GM23248 (cell line): ENCODE measurements at regions not wholly inside any gene's neighbourhood (a gene's known extent, or its start where the extent isn't known, plus 50 kb on each side); places are given as distances from the start of the nearest gene placed in this dataset.
A peak's percentile ranks its signal among the peaks of the same experiment; 100 is the strongest.
"Not testable (repeated sequence)": the region's sequence is repeated elsewhere in the genome, so short reads cannot be mapped to it uniquely, and the experiment has no call there.

ENCODE experiments used
- DNase-seq: peaks from one replicate; pipeline ENCODE4 v3.0.0-alpha.2; 2015
- H2AFZ ChIP-seq: fragments of 200-600 bp; sonication (generic); 2 replicates; pipeline ENCODE4 v1.6.1; 2016; ENCODE audit warnings: antibody characterized with exemption
- H3F3A ChIP-seq: fragments of 200-600 bp; sonication (generic); 2 replicates; pipeline ENCODE4 v1.6.1; 2016; ENCODE audit warnings: mild to moderate bottlenecking, antibody characterized with exemption, mixed run types; ENCODE audit not compliant: insufficient read depth
- H3K27ac ChIP-seq: fragments of 200-600 bp; sonication (generic); 2 replicates; pipeline ENCODE4 v1.5.1; 2016; ENCODE audit warnings: mild to moderate bottlenecking
- H3K27me3 ChIP-seq: fragments of 200-600 bp; sonication (generic); replicated peaks from 2 replicates; pipeline ENCODE4 v1.6.1; 2016; ENCODE audit warnings: mild to moderate bottlenecking; ENCODE audit not compliant: insufficient read depth
- H3K36me3 ChIP-seq: fragments of 200-600 bp; sonication (generic); 2 replicates; pipeline ENCODE4 v1.6.1; 2016; ENCODE audit warnings: low read depth, mild to moderate bottlenecking
- H3K4me1 ChIP-seq: fragments of 200-600 bp; sonication (generic); 2 replicates; pipeline ENCODE4 v1.6.1; 2016; ENCODE audit warnings: mild to moderate bottlenecking; ENCODE audit not compliant: insufficient read depth
- H3K4me2 ChIP-seq: fragments of 200-600 bp; sonication (generic); one replicate; pipeline ENCODE4 v1.6.1; 2016; ENCODE audit warnings: mild to moderate bottlenecking; ENCODE audit not compliant: unreplicated experiment
- H3K4me3 ChIP-seq: fragments of 200-600 bp; sonication (generic); 2 replicates; pipeline ENCODE4 v1.5.1; 2016; ENCODE audit warnings: mild to moderate bottlenecking
- H3K79me2 ChIP-seq: fragments of 200-600 bp; sonication (generic); 2 replicates; pipeline ENCODE4 v1.6.1; 2016; ENCODE audit warnings: mild to moderate bottlenecking; ENCODE audit not compliant: insufficient read depth
- H3K9ac ChIP-seq: fragments of 200-600 bp; sonication (generic); 2 replicates; pipeline ENCODE4 v1.6.1; 2016; ENCODE audit warnings: mild to moderate bottlenecking
- H3K9me2 ChIP-seq: fragments of 200-600 bp; sonication (generic); 2 replicates; pipeline ENCODE4 v1.6.1; 2016; ENCODE audit warnings: mixed run types, mild to moderate bottlenecking, moderate library complexity; ENCODE audit not compliant: insufficient read depth
- H3K9me3 ChIP-seq: fragments of 200-600 bp; sonication (generic); one replicate; pipeline ENCODE4 v1.6.1; 2017; ENCODE audit warnings: low read depth
- H4K20me1 ChIP-seq: fragments of 200-600 bp; sonication (generic); 2 replicates; pipeline ENCODE4 v1.6.0; 2016; ENCODE audit not compliant: insufficient read depth
- EZH2 ChIP-seq: fragments of 200-600 bp; sonication (generic); IDR thresholded peaks from 2 replicates; pipeline ENCODE4 v1.6.1; 2018; ENCODE audit warnings: antibody characterized with exemption, mild to moderate bottlenecking; ENCODE audit not compliant: insufficient read depth, poor library complexity, severe bottlenecking
- EZH2phosphoT487 ChIP-seq: fragments of 200-600 bp; sonication (generic); IDR thresholded peaks from 2 replicates; pipeline ENCODE4 v1.6.1; 2018; ENCODE audit warnings: antibody characterized with exemption, moderate library complexity, mild to moderate bottlenecking, low read depth; ENCODE audit not compliant: insufficient read depth
- WGBS, 2 experiments: methylation state at CpG; one replicate each; pipeline ENCODE4 v1.1.6; 2015 to 2017; ENCODE audit warnings: low lambda C conversion rate in 2 of 2, low coverage in 1 of 2; ENCODE audit errors: missing lambda C conversion rate in 2 of 2; 5-methylcytosine and 5-hydroxymethylcytosine counted together
- in situ Hi-C: fragments of 300-500 bp; cut with MboI; formaldehyde crosslinking; loops from 2 replicates; pipeline ENCODE4 v1.15.0; 2020

DNA sequence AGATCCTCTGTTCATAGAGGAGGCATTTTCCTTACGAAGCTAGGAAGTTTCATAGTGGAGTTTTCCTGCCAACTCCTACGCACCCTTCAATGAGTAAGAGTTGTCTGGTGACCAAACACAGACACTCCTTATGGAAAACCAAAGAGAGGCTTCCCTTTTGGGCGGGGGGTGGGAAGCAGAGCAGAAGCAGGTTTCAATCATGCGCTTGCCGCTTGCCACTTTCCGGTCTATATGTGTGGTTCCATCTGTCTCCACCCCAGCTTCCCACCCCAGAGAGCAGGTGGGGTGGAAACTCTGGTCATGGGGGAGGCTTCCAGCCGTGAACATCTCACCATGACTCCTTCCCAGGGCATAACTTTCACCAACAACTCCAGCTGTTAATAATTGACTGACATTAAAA lies 68.8 kb upstream of the GRB10 start:
- TF ChIP-seq EZH2 (no peak), EZH2phosphoT487 (no peak)
- DNase-seq, result peak; percentile 79
- 0 out of 2 replicates have a peak overlapping the region, but pooled peaks have one; percentile 14 for H3K27ac ChIP-seq
- H3K9me3 ChIP-seq, result no peaks in the 10 kb centered on the region
- no peaks in the 10 kb centered on the region for H3K79me2 ChIP-seq
- H3K9me2 ChIP-seq, result no peaks in the 10 kb centered on the region
- H3K36me3 ChIP-seq, result no peaks in the 10 kb centered on the region
- no peaks in the 10 kb centered on the region for H3F3A ChIP-seq
- in situ Hi-C loops, result no loop called here
- H3K4me1 ChIP-seq, result peaks cover 11% of the 10 kb centered on the region
- H4K20me1 ChIP-seq, result no peaks in the 10 kb centered on the region
- no peak overlapping the region for H2AFZ ChIP-seq
- 29 to 34% methylated on average over 7 of the region's 7 CpGs for WGBS, 2 experiments
- H3K9ac ChIP-seq, result no peak overlapping the region
- peak overlapping the region; percentile 56 for H3K4me2 ChIP-seq
- no peaks in the 10 kb centered on the region for H3K27me3 ChIP-seq
- H3K4me3 ChIP-seq, result no peak overlapping the region

DNA sequence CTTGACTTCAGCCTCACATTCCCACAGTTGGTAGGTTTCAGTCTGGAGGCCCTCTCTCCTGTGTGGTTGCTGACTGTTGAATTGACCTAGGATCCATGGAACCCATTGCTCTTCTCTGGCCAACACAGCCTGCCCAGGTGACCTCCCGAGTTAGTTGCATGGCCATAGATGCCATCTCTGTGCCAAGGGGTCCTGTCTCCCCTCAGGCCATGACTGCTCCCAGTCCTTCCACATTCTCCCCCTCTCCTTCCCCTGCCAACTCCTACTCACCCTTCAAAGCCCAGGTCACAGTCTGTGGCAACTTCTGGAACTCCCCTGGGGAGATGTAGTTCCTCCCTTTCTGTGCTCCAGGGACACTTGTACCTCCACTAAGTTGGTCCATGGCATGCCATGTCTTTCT lies 67.3 kb upstream of the GRB10 start:
- H3F3A ChIP-seq, result no peaks in the 10 kb centered on the region
- in situ Hi-C loops, result no loop called here
- H3K9me3 ChIP-seq, result no peaks in the 10 kb centered on the region
- H3K79me2 ChIP-seq, result no peaks in the 10 kb centered on the region
- no peak overlapping the region for H3K4me3 ChIP-seq
- no peak for TF ChIP-seq EZH2phosphoT487
- no peak for TF ChIP-seq EZH2
- H3K27me3 ChIP-seq, result no peaks in the 10 kb centered on the region
- peaks cover 11% of the 10 kb centered on the region for H3K4me1 ChIP-seq
- H3K9me2 ChIP-seq, result no peaks in the 10 kb centered on the region
- no peak overlapping the region for H2AFZ ChIP-seq
- H4K20me1 ChIP-seq, result no peaks in the 10 kb centered on the region
- no peak overlapping the region for H3K4me2 ChIP-seq
- no peaks in the 10 kb centered on the region for H3K36me3 ChIP-seq
- no peak overlapping the region for H3K9ac ChIP-seq
- 53 to 67% methylated on average over 1 of the region's 1 CpG for WGBS, 2 experiments
- no peak overlapping the region for H3K27ac ChIP-seq
- DNase-seq, result no peak

DNA sequence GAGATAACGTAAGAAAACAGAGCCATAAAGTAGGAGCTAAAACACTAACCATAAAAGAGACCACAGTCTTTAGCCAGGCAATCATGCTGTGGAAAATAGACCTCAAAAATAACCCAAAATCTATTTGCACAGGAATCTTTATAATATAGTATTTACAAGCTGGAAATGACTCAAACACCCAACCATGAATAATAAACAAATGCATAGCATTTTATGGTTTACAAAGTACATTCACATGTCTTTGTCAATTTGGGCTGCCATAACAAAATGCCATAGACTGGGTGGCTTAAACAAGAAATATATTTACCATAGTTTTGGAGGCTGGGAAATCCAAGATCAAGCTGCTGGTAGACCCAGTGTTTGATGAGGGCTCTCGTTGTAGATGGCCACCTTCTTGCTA lies 65.5 kb upstream of the GRB10 start:
- in situ Hi-C loops, result no loop called here
- Histone ChIP-seq H3K4me2 (no peak overlapping the region), H3K36me3 (no peaks in the 10 kb centered on the region), H3K9me2 (no peaks in the 10 kb centered on the region), H3K9ac (no peak overlapping the region), H3K79me2 (no peaks in the 10 kb centered on the region), H3F3A (no peaks in the 10 kb centered on the region), H4K20me1 (no peaks in the 10 kb centered on the region), H3K9me3 (no peaks in the 10 kb centered on the region), H3K27me3 (no peaks in the 10 kb centered on the region), H3K27ac (no peak overlapping the region), H2AFZ (no peak overlapping the region), H3K4me3 (no peak overlapping the region), H3K4me1 (peaks cover 11% of the 10 kb centered on the region)
- no peak for TF ChIP-seq EZH2phosphoT487
- 21 to 24% methylated on average over 2 of the region's 2 CpGs for WGBS, 2 experiments
- DNase-seq, result no peak

DNA sequence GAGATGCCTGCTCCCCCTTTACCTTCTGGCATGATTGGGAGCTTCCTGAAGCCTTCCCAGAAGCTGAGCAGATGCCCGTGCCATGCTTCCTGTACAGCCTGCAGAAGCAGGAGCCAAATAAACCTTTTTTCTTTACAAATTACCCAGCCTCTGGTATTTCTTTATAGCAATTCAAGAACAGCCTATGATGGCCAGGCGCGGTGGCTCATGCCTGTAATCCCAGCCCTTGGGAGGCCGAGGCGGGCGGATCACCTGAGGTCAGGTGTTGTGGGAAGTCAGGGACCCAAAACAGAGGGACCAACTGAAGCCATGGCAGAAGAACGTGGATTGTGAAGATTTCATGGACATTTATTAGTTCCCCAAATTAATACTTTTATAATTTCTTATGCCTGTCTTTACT lies 62.2 kb upstream of the GRB10 start:
- H3K9ac ChIP-seq, H3K36me3 ChIP-seq, H3K4me2 ChIP-seq, H4K20me1 ChIP-seq, H3K79me2 ChIP-seq, H3K27me3 ChIP-seq, H2AFZ ChIP-seq, H3K4me3 ChIP-seq, H3F3A ChIP-seq, H3K27ac ChIP-seq, H3K9me3 ChIP-seq, H3K9me2 ChIP-seq, DNase-seq, H3K4me1 ChIP-seq, in situ Hi-C loops: not testable (repeated sequence)
- 71 to 85% methylated on average over 7 of the region's 7 CpGs for WGBS, 2 experiments

DNA sequence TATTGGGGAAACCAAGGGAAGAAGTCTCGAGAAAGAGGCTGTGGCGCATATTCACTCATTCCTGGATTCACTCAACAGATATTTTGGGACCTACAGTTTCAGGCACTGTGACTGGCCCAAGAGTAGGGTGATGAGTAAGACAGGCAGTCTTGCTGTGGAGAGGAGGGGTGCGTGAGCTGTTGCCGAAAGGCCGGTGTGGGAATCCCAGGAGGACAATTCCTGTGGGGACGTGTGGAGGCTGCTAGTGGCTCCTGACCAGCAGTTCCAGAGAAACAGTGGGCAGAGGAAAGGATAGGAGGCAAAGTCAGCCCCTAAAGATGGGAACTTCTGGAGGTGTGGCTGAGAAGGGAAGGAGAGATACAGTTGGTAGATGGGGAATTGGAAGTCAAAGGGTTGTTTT lies 59.3 kb upstream of the GRB10 start:
- no peaks in the 10 kb centered on the region for H3K9me3 ChIP-seq
- no peak overlapping the region for H3K9ac ChIP-seq
- no peaks in the 10 kb centered on the region for H4K20me1 ChIP-seq
- no peak overlapping the region for H2AFZ ChIP-seq
- H3K9me2 ChIP-seq, result no peaks in the 10 kb centered on the region
- no peak overlapping the region for H3K27ac ChIP-seq
- no peaks in the 10 kb centered on the region for H3K79me2 ChIP-seq
- no peaks in the 10 kb centered on the region for H3K27me3 ChIP-seq
- no peak for TF ChIP-seq EZH2phosphoT487
- no peak for TF ChIP-seq EZH2
- DNase-seq, result no peak
- in situ Hi-C loops, result no loop called here
- 84% methylated on average over 6 of the region's 6 CpGs for whole genome bisulfite sequencing, 2 experiments
- no peak overlapping the region for H3K4me2 ChIP-seq
- no peaks in the 10 kb centered on the region for H3K36me3 ChIP-seq
- peaks cover 15% of the 10 kb centered on the region; the same call in 1 of the 2 replicates for H3F3A ChIP-seq
- peaks cover 24% of the 10 kb centered on the region for H3K4me1 ChIP-seq
- no peak overlapping the region for H3K4me3 ChIP-seq
